ENCODE measurements at regions not wholly inside any gene's neighbourhood (a gene's known extent, or its start where the extent isn't known, plus 50 kb on each side); places are given as distances from the start of the nearest gene placed in this dataset.

DNA sequence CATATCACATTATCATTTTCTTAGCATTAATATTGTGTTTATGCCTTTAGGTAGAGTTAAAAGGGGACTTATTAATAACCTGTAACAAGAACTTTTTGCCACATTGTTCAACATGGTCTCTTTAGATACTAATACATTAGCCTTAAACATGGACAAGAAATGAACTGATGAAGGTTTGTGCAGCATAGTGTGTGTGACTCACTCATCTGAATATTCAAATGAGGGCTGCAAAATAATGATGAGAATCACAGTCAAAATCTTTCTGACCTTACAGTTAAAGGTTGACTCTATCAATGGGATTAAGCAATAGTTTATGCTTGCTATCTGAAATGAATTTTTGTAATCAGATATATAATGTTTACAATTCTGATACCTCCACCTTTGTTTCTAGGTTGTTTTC lies 1189.3 kb upstream of the CITED2 start:
- TF ChIP-seq, protein P1, sequence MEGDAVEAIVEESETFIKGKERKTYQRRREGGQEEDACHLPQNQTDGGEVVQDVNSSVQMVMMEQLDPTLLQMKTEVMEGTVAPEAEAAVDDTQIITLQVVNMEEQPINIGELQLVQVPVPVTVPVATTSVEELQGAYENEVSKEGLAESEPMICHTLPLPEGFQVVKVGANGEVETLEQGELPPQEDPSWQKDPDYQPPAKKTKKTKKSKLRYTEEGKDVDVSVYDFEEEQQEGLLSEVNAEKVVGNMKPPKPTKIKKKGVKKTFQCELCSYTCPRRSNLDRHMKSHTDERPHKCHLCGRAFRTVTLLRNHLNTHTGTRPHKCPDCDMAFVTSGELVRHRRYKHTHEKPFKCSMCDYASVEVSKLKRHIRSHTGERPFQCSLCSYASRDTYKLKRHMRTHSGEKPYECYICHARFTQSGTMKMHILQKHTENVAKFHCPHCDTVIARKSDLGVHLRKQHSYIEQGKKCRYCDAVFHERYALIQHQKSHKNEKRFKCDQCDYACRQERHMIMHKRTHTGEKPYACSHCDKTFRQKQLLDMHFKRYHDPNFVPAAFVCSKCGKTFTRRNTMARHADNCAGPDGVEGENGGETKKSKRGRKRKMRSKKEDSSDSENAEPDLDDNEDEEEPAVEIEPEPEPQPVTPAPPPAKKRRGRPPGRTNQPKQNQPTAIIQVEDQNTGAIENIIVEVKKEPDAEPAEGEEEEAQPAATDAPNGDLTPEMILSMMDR (conservative IDR thresholded peaks at IDR 0.05 in 1 of 2, IDR thresholded peaks at IDR 0.05 in 1 of 2; ENCODE audit: extremely low read depth in 1 of 2, insufficient read depth in 1 of 2, low read depth in 1 of 2, low read length in 2 of 2) = no peak
- TF ChIP-seq EZH2 (IDR thresholded peaks at IDR 0.05; ENCODE audit: borderline replicate concordance, low read length) = no peak

Data from mammary epithelial cell (primary cell).